ENCODE measurements at regions not wholly inside any gene's neighbourhood (a gene's known extent, or its start where the extent isn't known, plus 50 kb on each side); places are given as distances from the start of the nearest gene placed in this dataset. TPM values are rescaled to one million over a fixed set of nuclear protein-coding genes. Genes with fewer than 3 reads are reported as not detected.
"Not testable (repeated sequence)": the region's sequence is repeated elsewhere in the genome, so short reads cannot be mapped to it uniquely, and the experiment has no call there.

DNA sequence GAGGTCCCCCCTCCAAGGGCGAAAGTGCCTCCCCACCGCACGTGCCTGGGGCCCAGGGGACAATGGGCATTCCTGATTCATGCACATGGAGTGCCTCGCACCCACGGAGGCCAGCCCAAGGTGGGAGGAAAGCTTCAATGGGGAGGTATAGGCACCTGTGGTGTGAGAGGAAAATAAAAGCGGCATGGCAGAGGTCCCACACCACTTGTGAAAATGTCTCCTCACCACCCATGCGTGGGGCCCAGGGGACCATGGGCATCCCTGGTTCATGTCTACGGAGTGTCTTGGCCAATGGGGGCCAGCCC lies 384.7 kb downstream of the ALG10 start:
- Histone ChIP-seq H3K27ac (ENCODE audit: low read length, poor library complexity, severe bottlenecking) (no peak overlapping the region), H3K4me3 (ENCODE audit: insufficient read depth in 1 of 2, low read depth in 1 of 2, low read length in 2 of 2) (no peak overlapping the region), H3K9ac (ENCODE audit: low read length) (no peak overlapping the region), H2BK5ac (ENCODE audit: low read depth, low read length, poor library complexity, severe bottlenecking) (no peak overlapping the region), H3K23ac (ENCODE audit: low read length in 2 of 2) (no peak overlapping the region), H3K4me2 (ENCODE audit: low read length, poor library complexity, severe bottlenecking) (no peak overlapping the region), H3K79me1 (replicated peaks; ENCODE audit: low read length, poor library complexity, severe bottlenecking) (no peaks in the 10 kb centered on the region), H3K4me1 (ENCODE audit: control insufficient read depth, insufficient read depth, low read depth, low read length) (no peaks in the 10 kb centered on the region), H2BK15ac (ENCODE audit: low read depth, poor library complexity, severe bottlenecking) (no peak overlapping the region), H3K9me3 (ENCODE audit: control insufficient read depth, low read length) (peaks cover 54% of the 10 kb centered on the region), H3K27me3 (ENCODE audit: control insufficient read depth in 1 of 2, insufficient read depth in 1 of 2, low read length in 2 of 2) (no peaks in the 10 kb centered on the region), H2AFZ (ENCODE audit: low read depth, low read length) (no peak overlapping the region), H3K14ac (ENCODE audit: low read length in 2 of 2) (no peak overlapping the region), H3K18ac (ENCODE audit: low read depth in 1 of 2, low read length in 2 of 2) (no peak overlapping the region), H4K91ac (ENCODE audit: low read length) (no peak overlapping the region), H2AK5ac (ENCODE audit: low read length, severe bottlenecking) (no peak overlapping the region), H3K4ac (ENCODE audit: low read depth in 1 of 2, low read length in 2 of 2) (no peak overlapping the region), H2BK120ac (ENCODE audit: low read depth, low read length) (no peak overlapping the region), H2BK12ac (ENCODE audit: low read length in 2 of 2) (no peak overlapping the region), H3K36me3 (ENCODE audit: control insufficient read depth in 1 of 2, insufficient read depth in 2 of 2, low read depth in 1 of 2, low read length in 2 of 2) (no peaks in the 10 kb centered on the region), H4K8ac (ENCODE audit: low read length) (no peak overlapping the region)
- WGBS = 67% methylated on average over 8 of the region's 8 CpGs
- DNase-seq = no peak

DNA sequence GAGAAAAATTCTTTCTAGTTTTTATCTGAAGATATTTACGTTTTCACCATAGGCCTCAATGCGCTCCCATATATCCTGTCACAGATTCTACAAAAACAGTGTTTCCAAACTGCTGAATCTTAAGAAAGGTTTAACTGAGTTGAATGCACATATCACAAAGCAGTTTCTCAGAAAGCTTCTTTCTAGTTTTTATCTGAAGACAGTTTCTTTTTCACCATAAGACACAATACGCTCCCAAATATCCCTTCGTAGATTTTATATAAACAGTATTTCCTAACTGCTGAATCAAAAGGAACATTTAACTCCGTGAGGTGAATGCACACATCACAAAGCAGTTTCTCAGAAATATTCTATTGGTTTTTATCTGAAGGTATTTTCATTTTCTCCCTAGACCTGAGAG lies 385.5 kb downstream of the ALG10 start:
- no peaks in the 10 kb centered on the region for H3K36me3 ChIP-seq (ENCODE audit: control insufficient read depth in 1 of 2, insufficient read depth in 2 of 2, low read depth in 1 of 2, low read length in 2 of 2)
- H3K4me3 ChIP-seq (ENCODE audit: insufficient read depth in 1 of 2, low read depth in 1 of 2, low read length in 2 of 2) = no peak overlapping the region
- no peak overlapping the region for H3K23ac ChIP-seq (ENCODE audit: low read length in 2 of 2)
- no peak overlapping the region for H2BK15ac ChIP-seq (ENCODE audit: low read depth, poor library complexity, severe bottlenecking)
- no peak overlapping the region for H3K4me2 ChIP-seq (ENCODE audit: low read length, poor library complexity, severe bottlenecking)
- no peaks in the 10 kb centered on the region for H3K27me3 ChIP-seq (ENCODE audit: control insufficient read depth in 1 of 2, insufficient read depth in 1 of 2, low read length in 2 of 2)
- H2BK120ac ChIP-seq (ENCODE audit: low read depth, low read length) = no peak overlapping the region
- H3K4me1 ChIP-seq (ENCODE audit: control insufficient read depth, insufficient read depth, low read depth, low read length) = no peaks in the 10 kb centered on the region
- H3K14ac ChIP-seq (ENCODE audit: low read length in 2 of 2) = no peak overlapping the region
- H3K27ac ChIP-seq (ENCODE audit: low read length, poor library complexity, severe bottlenecking) = no peak overlapping the region
- H4K8ac ChIP-seq (ENCODE audit: low read length) = no peak overlapping the region
- no peaks in the 10 kb centered on the region for H3K79me1 ChIP-seq (replicated peaks; ENCODE audit: low read length, poor library complexity, severe bottlenecking)
- no peak overlapping the region for H2BK12ac ChIP-seq (ENCODE audit: low read length in 2 of 2)
- H3K9ac ChIP-seq (ENCODE audit: low read length) = no peak overlapping the region
- WGBS = 80% methylated on average over 5 of the region's 5 CpGs
- no peak overlapping the region for H2AFZ ChIP-seq (ENCODE audit: low read depth, low read length)
- no peak overlapping the region for H2AK5ac ChIP-seq (ENCODE audit: low read length, severe bottlenecking)
- no peak overlapping the region for H3K4ac ChIP-seq (ENCODE audit: low read depth in 1 of 2, low read length in 2 of 2)
- peaks cover 61% of the 10 kb centered on the region for H3K9me3 ChIP-seq (ENCODE audit: control insufficient read depth, low read length)
- no peak overlapping the region for H2BK5ac ChIP-seq (ENCODE audit: low read depth, low read length, poor library complexity, severe bottlenecking)
- no peak overlapping the region for H3K18ac ChIP-seq (ENCODE audit: low read depth in 1 of 2, low read length in 2 of 2)
- no peak for DNase-seq
- no peak overlapping the region for H4K91ac ChIP-seq (ENCODE audit: low read length)

DNA sequence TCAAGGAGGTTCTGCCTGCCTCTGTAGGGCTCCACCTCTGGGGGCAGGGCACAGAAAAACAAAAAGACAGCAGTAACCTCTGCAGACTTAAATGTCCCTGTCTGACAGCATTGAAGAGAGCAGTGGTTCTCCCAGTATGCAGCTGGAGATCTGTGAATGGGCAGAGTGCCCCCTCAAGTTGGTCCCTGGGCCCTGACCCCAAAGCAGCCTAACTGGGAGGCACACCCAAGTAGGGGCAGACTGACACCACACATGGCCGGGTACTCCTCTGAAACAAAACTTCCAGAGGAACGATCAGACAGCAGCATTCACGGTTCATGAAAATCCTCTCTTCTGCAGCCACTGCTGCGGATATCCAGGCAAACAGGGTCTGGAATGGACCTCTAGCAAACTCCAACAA lies 409.2 kb downstream of the ALG10 start:
- H2BK120ac ChIP-seq (ENCODE audit: low read depth, low read length); H2BK5ac ChIP-seq (ENCODE audit: low read depth, low read length, poor library complexity, severe bottlenecking); H3K4ac ChIP-seq (ENCODE audit: low read depth in 1 of 2, low read length in 2 of 2); H3K14ac ChIP-seq (ENCODE audit: low read length in 2 of 2); H4K8ac ChIP-seq (ENCODE audit: low read length); H2BK12ac ChIP-seq (ENCODE audit: low read length in 2 of 2); H3K36me3 ChIP-seq (ENCODE audit: control insufficient read depth in 1 of 2, insufficient read depth in 2 of 2, low read depth in 1 of 2, low read length in 2 of 2); H3K4me3 ChIP-seq (ENCODE audit: insufficient read depth in 1 of 2, low read depth in 1 of 2, low read length in 2 of 2); H2AFZ ChIP-seq (ENCODE audit: low read depth, low read length); H3K79me1 ChIP-seq (replicated peaks; ENCODE audit: low read length, poor library complexity, severe bottlenecking); H3K4me2 ChIP-seq (ENCODE audit: low read length, poor library complexity, severe bottlenecking); DNase-seq; H3K23ac ChIP-seq (ENCODE audit: low read length in 2 of 2); H4K91ac ChIP-seq (ENCODE audit: low read length); H3K9ac ChIP-seq (ENCODE audit: low read length); H3K18ac ChIP-seq (ENCODE audit: low read depth in 1 of 2, low read length in 2 of 2); H3K27ac ChIP-seq (ENCODE audit: low read length, poor library complexity, severe bottlenecking); H3K4me1 ChIP-seq (ENCODE audit: control insufficient read depth, insufficient read depth, low read depth, low read length); H3K27me3 ChIP-seq (ENCODE audit: control insufficient read depth in 1 of 2, insufficient read depth in 1 of 2, low read length in 2 of 2); H2AK5ac ChIP-seq (ENCODE audit: low read length, severe bottlenecking); H2BK15ac ChIP-seq (ENCODE audit: low read depth, poor library complexity, severe bottlenecking): not testable (repeated sequence)
- H3K9me3 ChIP-seq (ENCODE audit: control insufficient read depth, low read length) = peaks cover 40% of the 10 kb centered on the region
- WGBS = 72% methylated on average over 4 of the region's 4 CpGs

Small RNA genes lying in the stretch of these regions (small RNA-seq; reads per million reads assigned to genes)
- not detected for gene RNA5SP357 (ENCODE audit: low read depth)
